SW 1271 (cell line): ENCODE measurements at regions not wholly inside any gene's neighbourhood (a gene's known extent, or its start where the extent isn't known, plus 50 kb on each side); places are given as distances from the start of the nearest gene placed in this dataset.
"Not testable (repeated sequence)": the region's sequence is repeated elsewhere in the genome, so short reads cannot be mapped to it uniquely, and the experiment has no call there.

Experiments
- DNase-seq, 2 experiments: peaks; one replicate each; lab custom pipeline; 2025; lab: John Stamatoyannopoulos, UW

GRCh38 chr6:53446151-53446550, 97.4 kb upstream of the ELOVL5 start:
- no peak for DNase-seq

DNA sequence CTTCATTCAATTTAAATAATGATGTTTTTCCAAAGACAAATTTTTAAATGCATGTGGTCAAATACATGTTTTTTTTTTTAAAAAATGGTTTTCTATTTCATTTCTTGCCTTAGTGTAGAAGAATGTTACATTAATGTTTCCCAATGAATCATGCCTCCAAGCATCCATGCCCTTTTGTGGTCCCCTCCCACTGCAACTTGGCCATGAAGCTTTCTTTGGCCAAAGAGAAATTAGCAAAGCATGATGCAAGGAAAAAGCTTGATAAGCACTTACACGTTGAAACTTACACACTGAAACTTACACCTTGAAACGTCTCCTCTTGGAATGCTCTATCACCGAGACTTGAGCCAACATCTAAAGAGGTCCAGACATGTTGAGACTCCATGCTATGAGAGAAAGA, 93.0 kb upstream of the ELOVL5 start:
- DNase-seq = no peak

DNA sequence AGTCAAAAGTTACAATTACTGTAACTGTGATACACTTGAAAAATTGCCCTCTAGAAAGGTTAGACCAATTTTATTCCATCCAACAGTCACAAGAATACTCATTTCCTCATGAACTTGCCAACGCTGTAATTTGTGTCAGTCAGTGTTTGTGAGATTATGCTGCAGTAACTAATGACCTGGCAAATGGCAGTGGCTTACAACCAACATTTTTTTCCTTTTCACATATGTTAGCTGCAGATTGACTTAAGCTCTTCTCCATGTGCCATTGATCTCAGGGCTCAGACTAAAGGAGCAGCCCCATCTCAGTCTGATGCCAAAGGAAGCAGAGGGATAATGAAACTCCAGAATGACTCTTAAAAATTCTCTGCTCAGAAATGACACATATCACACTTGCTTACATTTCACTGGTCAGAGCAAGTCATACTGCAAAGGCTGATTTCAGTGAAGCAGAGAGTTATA, 92.3 kb upstream of the ELOVL5 start:
- DNase-seq = no peak

DNA sequence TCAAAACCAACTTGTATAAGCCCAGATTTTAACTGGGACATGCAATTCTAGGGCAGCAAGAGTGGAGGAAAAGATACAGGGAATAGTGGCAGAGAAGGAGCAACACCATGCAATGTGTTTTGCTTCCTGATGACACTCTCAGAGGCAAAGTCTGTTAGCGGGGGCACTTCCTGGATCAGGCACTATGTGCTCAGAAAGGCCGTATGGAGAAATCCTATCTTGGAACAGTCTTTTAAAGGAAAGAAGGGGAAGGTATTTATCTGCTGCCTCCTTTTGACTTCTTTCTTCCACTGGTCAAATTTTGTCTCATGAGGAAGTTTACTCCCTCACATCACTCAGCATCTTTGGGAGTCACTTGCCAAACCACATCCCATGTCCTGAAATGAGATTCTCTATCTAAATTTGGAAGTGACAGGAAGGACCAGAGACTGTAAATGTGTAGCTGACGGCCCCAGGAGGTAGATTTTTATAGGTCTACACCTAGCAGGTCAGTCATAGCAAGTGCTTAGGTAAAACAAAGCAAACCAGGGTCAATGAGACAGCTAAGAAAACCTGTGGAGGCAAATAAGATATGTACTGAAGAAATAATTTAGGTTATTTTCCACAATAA, 91.7 kb upstream of the ELOVL5 start:
- DNase-seq = no peak

DNA sequence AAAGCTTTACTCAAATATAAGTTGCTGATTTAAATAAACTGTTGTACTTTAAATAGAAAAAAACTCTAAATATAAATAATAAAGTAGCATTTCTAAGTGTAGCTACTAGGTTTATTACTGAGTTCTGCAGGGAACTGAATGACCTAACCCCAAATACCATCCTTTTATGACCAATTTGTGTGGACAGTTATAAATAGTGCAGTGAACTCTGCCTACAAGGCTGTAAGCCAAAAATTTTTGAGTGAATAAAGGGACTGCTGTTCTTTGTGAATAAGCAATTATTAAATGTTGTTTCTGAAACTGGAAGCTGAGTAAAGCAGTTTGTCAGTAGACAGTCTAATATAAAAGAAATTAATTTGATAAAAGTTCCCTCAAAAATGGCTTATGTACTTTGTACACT, 90.8 kb upstream of the ELOVL5 start:
- DNase-seq = no peak

DNA sequence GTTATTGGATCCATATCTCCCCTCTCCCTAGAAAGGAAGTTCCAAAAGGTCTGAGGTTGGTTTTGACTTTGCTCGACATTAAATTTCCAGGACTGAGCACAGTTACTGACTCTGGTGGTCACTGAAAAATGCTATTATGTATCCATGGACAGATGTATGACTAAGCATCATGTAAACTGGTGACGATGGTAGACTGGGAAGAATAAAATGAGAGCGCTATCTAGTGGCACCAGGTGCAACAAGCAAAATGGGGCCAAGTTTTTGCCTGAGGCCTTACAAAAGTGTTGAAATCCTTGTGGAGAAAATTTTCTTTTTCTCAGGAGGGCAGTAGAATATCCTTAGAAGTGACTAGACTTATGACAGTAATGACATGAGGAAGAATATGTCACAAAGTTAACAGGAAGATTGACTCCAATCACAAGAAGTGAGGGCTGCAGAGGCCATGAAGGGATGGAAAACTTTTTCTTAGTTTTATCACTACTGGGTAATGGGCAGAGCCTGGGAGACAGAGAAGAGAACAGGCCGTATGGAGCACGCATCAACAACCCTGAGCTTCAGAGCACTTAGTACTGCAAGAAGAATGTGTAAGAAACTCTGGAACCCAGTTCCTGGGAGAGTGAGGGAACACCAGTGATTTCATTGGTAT, 88.9 kb upstream of the ELOVL5 start:
- DNase-seq = peak in 1 of 2 experiments; percentile 57

GRCh38 chr6:53436526-53437303, 88.0 kb upstream of the ELOVL5 start:
- DNase-seq = no peak

- no peak for DNase-seq
These were observed 85.2 kb upstream of the ELOVL5 start for GRCh38 chr6:53433951-53434285.

DNA sequence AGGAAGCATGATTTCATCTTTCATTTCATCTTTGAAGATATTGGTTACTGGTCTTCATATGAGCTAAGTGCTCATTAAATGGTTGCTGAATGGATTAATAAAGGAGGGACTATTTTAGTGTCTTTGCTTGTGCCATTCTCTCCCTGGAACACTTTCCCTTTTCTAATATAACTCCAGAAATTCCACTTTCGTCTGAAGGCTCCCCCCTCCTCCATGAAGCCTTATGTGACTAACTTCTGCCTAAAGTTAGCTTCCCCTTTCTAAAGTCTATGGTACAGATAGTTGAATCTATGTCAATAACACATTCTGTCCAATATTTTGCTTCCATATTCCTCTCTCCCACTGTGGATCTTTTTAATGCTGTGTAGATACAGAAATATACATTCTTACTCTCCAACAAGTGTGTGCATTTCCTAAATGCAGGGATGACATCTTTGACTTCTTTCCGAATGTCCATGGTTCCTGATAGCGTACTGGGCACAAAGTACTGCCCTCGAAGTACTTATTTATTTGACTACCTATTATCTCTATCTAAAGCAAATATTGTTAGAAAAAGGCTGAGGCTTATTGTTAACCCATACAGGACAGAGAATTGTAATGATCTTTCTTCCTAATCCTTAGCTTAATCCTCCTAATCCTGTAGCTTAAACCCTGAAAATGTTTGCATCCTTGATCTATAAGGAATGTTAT, 84.7 kb upstream of the ELOVL5 start:
- no peak for DNase-seq

DNA sequence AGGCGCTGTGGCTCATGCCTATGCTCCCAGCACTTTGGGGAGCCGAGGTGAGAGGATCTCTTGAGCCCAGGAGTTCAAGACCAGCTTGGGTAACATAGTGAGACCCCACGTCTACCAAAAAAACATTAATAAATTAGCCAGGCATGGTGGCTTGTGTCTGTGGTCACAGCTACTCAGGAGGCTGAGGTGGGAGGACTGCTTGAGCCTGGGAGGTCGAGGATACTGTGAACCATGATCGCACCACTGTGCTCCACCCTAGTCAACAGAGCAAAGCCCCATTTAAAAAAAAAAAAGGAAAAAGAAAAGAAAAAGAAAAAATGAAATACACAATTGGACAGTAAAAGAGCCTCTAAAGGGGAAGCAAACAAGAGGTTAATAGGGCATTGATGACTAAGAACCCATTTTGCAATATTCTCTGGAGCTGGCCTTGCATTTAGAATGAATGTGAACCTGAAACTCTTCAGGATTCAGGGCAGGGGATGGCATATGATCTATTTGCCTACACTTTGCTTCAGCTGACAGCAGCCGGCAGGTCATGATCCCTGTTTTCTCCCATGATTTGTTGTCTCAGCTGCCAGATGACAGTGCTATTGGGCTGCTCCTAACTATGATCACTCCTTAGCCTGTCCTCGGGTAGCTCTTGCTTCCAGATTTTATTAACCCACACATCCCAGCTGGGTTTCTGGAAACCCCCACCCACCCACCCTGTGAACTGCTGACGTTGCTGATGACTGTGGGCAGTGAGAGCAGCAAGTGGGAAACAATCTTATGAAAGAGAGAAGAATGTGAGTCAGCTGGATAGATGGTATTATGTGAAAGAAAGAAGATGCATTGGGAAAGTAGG, 83.8 kb upstream of the ELOVL5 start:
- DNase-seq = no peak

- DNase-seq = no peak
These were observed 83.0 kb upstream of the ELOVL5 start for GRCh38 chr6:53431704-53432103.

DNA sequence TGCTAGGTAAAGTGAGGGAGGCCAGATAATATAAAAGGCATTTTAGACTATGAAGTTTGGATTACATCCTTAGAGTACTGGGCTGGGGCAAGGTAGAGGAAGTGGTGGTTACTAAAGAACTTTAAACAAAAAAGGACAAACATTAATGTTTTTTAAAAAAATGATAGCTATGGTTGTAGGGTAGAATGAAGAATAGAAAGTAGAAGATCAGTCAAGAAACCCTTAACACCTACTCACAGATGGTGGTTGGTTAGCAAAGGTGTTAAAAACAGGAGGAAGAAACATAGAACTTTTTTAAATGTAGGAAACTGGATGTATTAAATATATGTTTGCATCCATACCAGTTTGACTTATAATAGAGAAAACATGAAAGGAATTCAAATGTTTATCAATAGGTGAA, 80.7 kb upstream of the ELOVL5 start:
- DNase-seq = no peak

GRCh38 chr6:53428886-53429285, 80.1 kb upstream of the ELOVL5 start:
- DNase-seq = no peak

GRCh38 chr6:53426667-53427270, 78.0 kb upstream of the ELOVL5 start:
- DNase-seq = no peak

GRCh38 chr6:53426117-53426516, 77.4 kb upstream of the ELOVL5 start:
- no peak for DNase-seq

- DNase-seq = no peak
These were observed 76.4 kb upstream of the ELOVL5 start for GRCh38 chr6:53424976-53425718.

DNA sequence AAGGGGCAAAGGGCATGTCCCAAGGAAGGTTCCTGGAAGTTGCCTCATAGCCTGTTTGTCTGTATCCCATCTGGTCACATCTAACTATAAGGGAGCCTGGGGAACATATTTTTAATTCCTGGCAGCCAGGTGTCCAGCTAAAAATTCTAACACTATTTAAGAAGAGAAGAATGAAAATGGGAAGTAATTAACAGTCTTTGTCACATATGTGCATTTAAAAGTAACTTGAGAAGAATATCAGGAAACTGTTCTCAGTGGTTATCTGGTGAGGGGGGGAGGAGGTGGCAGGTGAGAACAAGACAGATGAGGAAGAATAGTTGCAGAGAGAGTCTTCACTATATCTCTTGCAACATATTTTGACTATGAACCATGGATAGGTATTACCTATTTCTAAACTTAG, 75.5 kb upstream of the ELOVL5 start:
- DNase-seq = no peak

DNA sequence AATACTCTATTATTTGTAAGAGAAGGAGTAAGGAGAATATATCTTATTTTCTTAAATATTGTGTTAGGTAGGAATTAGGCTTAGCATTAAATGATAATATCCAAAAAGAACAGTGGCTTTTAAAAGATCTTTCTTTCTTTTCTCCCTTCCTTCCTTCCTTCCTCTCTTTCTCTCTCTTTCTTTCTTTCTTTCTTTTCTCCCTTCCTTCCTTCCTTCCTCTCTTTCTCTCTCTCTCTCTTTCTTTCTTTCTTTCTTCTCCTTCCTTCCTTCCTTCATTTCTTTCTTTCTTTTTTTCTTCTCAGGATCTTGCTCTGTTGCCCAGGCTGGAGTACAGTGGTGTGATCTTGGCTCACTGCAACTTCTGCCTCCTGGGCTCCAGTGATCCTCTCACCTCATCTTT, 74.8 kb upstream of the ELOVL5 start:
- not testable (repeated sequence) for DNase-seq

DNA sequence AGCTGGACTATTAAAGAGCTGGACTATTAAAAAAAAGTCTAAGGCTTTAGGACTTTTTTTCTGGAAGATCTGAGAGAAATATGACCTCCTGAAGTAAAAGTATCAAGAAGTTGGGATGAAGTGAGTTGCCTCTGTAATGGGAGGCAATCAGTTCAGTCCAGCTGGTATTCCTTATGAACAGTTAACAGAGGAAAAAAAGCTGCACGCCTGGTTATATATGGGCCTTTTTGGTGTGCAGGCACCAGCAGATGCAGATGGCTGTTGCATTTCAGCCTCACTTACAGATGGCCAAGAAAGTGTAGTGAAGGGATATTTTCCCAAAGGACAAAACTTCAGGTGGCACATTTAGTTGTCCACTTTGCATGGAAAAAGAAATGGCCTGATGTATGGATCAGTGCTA, 70.3 kb upstream of the ELOVL5 start:
- DNase-seq = no peak

- no peak for DNase-seq
These were observed 69.5 kb upstream of the ELOVL5 start for GRCh38 chr6:53418288-53418687.

DNA sequence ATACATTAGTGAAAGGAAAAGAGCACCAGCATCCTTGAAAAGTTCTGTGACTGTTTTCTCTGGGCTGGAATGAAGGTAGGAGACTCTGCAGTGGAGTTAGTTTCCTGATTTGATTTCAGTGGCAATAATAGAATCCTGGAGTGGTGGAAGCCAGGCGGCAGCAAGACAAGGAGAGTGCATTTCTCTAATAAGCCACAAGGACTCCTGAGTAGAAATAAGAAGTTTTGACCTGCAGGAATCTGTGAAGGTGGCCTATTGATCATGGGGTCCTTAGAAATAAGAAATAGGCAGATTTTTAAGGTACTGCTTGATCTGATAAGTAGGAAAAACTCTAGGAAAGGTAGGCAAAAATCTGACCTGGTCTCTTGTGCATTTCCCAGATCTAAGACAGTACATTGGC, 68.4 kb upstream of the ELOVL5 start:
- no peak for DNase-seq
